DMS 273 (cell line): ENCODE measurements at regions not wholly inside any gene's neighbourhood (a gene's known extent, or its start where the extent isn't known, plus 50 kb on each side); places are given as distances from the start of the nearest gene placed in this dataset.

Source experiments
- DNase-seq: peaks from one replicate; lab custom pipeline; 2025; ENCODE audit not compliant: unreplicated experiment; lab: John Stamatoyannopoulos, UW

- DNase-seq: no peak
Measured at GRCh38 chr7:145665499-145666258, 450.9 kb upstream of the CNTNAP2 start.

DNA sequence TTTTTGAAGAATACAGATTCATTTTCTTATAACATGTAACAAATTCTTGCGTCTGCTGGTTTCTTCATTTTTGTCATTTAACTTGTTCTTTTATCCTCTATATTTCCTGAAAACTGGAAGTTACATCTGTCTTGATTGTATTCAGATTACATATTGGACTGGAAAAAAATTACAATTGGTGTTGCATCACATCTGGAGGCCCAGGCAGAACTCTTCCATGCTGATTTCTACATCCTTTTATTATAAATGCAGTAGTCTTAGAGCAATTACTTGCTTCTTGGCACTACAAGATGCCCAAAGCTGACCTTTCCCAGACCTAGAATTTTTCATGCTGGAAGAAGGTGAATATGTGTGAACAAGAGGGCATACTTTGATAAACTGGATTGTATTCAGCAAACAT lies 460.9 kb upstream of the CNTNAP2 start:
- DNase-seq: no peak

GRCh38 chr7:145645135-145645515 lies 471.5 kb upstream of the CNTNAP2 start:
- DNase-seq: no peak

- no peak for DNase-seq
Measured at GRCh38 chr7:145644426-145645134, 472.0 kb upstream of the CNTNAP2 start.

DNA sequence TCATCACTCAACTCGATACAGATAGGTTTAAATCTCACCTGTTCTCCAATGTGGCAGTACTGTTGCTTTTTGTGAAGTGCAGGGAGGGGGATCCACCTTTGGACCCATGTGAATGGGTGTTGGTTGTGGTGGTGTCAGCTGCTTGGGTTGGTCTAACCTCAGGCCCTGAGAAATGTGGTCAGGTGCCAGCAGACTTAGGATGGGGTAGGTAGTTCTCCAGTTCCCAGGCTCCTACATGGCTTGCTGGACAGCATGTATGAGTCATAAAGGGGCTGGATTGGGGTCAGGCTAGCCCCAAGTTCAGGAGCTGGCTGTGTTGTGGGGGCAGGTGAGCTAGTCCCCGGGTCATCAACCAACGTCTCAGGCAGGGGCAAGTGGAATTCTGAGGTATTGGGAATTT lies 472.6 kb upstream of the CNTNAP2 start:
- no peak for DNase-seq

DNA sequence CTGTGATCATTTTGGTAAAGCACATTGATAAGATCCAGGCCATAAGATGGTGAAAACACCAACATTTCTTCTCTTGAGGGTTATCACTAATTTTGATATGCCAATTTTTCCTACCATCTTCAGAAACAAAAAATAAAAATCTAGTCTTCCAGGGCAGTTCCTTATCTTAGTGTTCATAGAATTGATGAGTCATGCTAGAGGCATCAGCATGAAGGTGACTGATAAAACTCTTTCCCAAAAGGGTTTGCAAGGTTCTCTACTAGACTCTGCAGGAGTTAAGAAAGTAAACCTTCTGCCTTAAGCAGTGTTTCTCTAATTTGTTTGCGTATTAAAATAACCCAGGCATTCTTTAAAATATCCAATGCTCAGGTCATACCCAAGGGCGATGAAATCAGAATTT lies 483.1 kb upstream of the CNTNAP2 start:
- DNase-seq: no peak

GRCh38 chr7:145624618-145625017 lies 492.0 kb upstream of the CNTNAP2 start:
- DNase-seq: no peak

DNA sequence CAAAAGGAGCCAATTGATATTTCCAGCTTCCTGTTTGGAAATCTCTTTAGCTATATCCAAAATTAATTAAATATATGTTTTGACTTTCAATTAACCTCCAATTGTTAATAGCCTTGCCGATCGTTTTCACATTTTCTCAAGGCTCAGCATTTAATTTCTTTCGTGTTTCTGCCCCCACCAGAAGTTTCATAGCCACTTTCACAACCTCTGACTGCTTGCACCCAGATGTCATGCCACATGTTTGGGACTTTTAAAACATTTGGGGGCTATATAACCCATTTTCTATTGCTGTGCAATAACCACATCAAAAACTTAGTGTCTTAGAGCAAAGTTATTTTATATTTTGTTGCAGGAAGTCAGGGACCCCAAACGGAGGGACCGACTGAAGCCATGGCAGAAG lies 510.6 kb upstream of the CNTNAP2 start:
- DNase-seq: no peak

- DNase-seq: no peak
Measured at GRCh38 chr7:145599376-145599775, 517.2 kb upstream of the CNTNAP2 start.

DNA sequence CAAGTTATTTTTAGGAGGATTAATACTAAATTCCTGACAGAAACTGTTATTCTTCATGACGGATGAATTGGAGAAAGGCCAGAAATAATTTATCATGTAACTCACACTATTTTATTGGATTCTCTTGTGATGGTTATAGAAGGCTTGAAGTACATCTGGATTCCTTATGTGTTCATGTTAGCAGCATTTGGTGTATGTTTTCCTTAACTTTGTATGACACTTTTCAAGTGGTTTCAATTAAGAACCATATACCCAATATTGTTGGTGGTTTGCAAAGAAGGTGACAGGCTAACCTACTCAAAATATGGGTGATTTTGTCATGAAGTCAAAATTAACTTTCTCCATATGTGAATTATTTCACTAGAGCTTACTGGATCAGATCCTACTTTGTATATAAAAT lies 532.2 kb upstream of the CNTNAP2 start:
- DNase-seq: no peak

DNA sequence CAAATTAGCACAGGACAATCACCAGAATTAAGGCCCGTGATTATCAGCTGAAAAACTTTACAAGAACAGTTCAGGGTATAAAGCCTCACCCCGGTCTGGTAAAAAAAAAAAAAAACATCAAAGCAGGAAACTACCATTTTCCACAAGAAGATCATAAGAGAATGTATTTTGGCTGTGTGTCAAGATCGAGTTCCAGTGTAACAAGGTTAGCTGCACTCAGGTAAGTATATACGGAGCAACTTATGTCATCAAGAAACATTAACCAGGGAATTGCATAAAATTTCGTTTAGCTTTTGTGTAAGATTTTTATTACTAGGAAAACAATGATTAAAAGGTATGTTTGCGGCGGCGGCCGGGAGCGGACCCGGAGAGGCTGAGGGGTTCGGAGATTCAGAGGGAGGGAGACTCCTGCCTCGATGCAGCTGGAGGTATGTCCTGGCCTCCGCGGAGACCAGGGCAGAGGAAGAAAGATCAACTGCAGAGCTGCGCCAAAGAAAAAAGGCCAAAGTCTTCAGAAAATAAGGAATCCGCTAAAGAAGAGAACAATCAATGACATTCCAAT lies 533.8 kb upstream of the CNTNAP2 start:
- DNase-seq: no peak

DNA sequence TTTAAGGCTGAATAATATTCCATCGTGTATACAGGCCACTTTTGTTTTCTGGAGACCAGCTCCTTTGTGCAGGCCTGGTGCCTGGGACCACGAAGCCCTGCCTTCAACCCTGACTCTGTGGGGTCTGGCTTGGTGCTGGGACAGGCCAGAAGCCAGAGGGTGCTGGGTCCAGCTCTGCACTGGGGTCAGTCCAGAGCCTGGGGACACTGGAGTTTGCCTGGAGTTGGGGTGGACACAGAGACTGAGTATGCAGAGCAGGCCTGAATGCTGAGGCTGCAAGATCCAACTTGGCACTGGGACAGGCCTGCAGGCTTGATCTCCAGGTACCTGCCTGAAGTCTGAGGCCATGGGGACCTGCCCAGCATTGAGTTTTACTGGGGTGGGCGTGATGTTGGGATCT lies 558.8 kb upstream of the CNTNAP2 start:
- DNase-seq: no peak

DNA sequence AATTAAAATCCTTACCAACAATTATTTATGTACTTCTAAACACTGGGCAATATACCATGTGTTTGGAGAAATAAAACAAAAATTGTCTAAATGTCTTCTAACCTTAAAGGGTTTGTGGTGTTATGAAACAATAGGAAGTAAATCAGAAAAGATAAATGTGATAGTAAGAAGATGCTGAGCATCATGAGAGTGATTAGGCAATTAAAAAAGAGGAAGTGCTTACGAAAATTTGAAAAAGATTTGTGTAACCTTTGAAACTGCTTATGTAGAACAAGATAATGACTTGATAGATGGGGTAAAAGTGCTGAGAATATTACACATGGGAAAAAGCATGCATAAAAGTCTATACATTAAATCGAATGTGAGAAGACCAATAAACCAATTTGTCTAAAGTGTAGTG lies 573.4 kb upstream of the CNTNAP2 start:
- no peak for DNase-seq

DNA sequence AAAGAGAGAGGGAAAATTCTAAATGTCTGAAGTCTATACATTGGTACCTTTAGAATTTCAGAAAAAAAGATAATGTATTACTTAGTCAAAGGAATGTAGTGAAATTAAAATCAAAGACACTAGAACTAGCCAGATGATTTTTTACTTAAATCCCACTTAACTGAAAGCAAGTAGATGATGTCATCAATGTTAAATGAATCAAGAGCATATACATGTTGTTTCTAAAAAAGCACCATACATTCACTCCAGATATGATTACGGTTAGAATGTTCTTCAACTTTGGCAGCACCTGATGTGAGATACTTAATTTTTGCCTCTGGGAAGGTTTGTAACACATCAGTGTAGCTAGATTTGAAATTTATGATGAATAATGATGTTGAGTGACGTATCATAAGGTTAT lies 576.7 kb upstream of the CNTNAP2 start:
- DNase-seq: no peak

- no peak for DNase-seq
Measured at GRCh38 chr7:145534301-145534700, 582.3 kb upstream of the CNTNAP2 start.

GRCh38 chr7:145520284-145520683 lies 596.3 kb upstream of the CNTNAP2 start:
- no peak for DNase-seq

- DNase-seq: no peak
Measured at GRCh38 chr7:145511004-145511403, 605.6 kb upstream of the CNTNAP2 start.

DNA sequence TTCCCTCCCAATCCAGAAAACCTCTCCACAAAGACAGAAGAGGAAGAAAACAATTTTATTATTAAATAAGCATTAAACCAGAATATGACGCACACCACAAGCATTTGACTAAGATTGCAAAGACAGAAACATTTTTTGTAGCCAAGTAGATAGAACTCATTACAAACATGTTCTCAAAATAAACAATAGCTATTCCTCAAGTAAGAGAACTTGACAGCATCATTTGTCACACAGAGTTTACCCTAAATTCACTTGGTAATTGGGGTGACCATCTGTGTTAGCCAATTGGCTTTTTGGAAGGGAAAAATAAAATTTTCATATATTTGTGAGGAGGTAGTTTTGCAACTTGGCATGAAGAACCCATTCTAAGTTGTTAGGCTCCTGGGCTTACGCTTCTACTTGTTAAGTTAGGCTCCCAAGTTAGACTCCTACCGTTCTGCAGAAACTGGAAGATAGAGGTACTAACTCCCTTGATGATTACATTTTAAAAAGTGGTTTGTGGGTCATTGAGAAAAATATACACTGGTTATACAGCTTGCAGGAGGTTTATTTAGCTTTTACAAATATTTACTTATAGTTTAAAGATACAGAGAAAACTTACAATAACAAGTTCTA lies 618.6 kb upstream of the CNTNAP2 start:
- DNase-seq: no peak

- DNase-seq: no peak
Measured at GRCh38 chr7:145490356-145490755, 626.2 kb upstream of the CNTNAP2 start.

DNA sequence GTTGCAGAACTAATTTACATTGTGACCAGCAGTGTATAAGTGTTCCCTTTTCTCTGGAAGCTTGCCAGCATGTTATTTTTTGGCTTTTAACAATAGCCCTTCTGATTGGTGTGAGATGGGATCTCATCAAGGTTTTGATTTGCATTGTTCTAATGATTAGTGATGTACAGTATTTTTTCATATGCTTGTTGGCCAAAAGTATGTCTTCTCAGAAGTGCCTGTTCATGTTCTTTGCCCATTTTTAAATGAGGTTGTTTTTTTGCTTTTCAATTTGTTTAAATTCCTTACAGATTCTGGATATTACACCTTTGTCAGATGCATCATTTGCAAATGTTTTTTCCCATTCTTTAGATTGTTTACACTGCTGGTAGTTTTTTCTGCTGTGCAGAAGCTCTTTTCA lies 627.0 kb upstream of the CNTNAP2 start:
- no peak for DNase-seq

DNA sequence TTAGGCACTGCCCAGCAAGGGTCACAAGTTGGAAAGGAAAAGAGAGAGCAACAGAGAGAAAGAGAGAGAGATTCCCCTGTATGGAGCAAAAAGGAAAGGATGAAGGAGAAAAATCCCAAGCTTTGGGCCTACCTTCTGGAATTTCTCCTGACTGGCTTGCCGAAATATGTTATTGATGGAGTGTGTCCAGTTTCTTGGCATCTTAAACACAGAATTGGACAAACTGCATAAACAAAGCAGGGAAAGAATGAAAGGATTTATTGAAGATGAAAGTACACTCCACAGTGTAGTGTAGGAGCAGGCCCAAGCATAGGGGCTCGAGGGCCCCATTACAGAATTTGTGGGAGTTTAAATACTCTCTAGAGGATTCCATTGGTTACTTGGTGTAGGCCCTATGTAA lies 627.8 kb upstream of the CNTNAP2 start:
- no peak for DNase-seq

DNA sequence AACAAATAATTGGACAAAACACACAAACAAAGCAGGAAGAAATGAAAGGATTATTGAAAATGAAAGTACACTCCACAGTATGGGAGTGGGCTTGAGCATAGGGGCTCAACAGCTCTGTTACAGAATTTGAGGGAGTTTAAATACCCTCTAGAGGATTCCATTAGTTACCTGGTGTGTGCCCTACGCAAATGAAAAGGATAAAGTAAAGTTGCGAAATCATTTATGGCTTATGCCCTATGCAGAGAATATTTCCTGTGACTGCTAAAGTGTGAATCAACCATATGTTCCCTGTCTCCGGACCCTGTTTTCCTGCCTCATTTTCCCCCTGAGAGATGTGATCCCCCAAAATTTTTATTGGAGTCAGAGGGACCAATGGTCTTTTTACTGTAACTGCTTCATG lies 634.6 kb upstream of the CNTNAP2 start:
- DNase-seq: no peak
